HCT116 (cell line): ENCODE measurements at regions not wholly inside any gene's neighbourhood (a gene's known extent, or its start where the extent isn't known, plus 50 kb on each side); places are given as distances from the start of the nearest gene placed in this dataset.

ENCODE experiments used
- ATAC-seq: fragments of 200-7000 bp; cut with Tn5 transposase; 2 replicates; pipeline ENCODE4 v1.9.1; 2020; ENCODE audit warnings: mild to moderate bottlenecking, moderate library complexity
- BruUV-seq: library from RNA; stranded (reverse); fragments of 400-500 nt; replicated peaks from 2 replicates; lab custom pipeline; 2021; lab: Mats Ljungman, UMichigan
- CTCF ChIA-PET: fragments of 300-600 bp; sonication (Branson Sonifier 250); formaldehyde crosslinking; loops from one replicate; lab custom pipeline; 2021; ENCODE audit warnings: antibody characterized with exemption; lab: Charles Lee
- POLR2A ChIA-PET: fragments of 300-600, 350-600 bp; sonication (Branson Sonifier 250); formaldehyde crosslinking; loops from one replicate; lab custom pipeline; 2021; ENCODE audit warnings: antibody characterized with exemption; lab: Charles Lee
- RAD21 ChIA-PET, 2 experiments: fragments of 300-600 bp; sonication (Branson Sonifier 250); formaldehyde crosslinking; loops; one replicate each; lab custom pipeline; 2023; ENCODE audit warnings: low total read pairs in 2 of 2; ENCODE audit not compliant: uncharacterized antibody in 2 of 2, unreplicated experiment in 2 of 2, low non-redundant PET in 1 of 2; lab: Charles Lee
- DNase-seq: peaks from one replicate; pipeline ENCODE4 v3.0.0-alpha.2; 2010; ENCODE audit warnings: low read depth, low spot score
- H2AFZ ChIP-seq: fragments of 200-600 bp; shearing (Covaris generic), sonication (generic); 2 replicates; pipeline ENCODE4 v1.6.1; 2017; ENCODE audit warnings: low read depth, mixed run types, mixed read lengths, antibody characterized with exemption, low read length; ENCODE audit not compliant: poor library complexity, severe bottlenecking
- H3K27ac ChIP-seq: 2 replicates; pipeline ENCODE4 v1.5.1; 2012; ENCODE audit warnings: low read depth, low read length
- H3K27me3 ChIP-seq: fragments of 200-600 bp; sonication (generic); 2 replicates; pipeline ENCODE4 v1.6.1; 2016; ENCODE audit warnings: mixed run types, low read length, mixed read lengths; ENCODE audit not compliant: insufficient read depth
- H3K36me3 ChIP-seq, 2 experiments: fragments of 200-500 bp in 1 of 2; fragments of 200-600 bp in 1 of 2; sonication (Bioruptor generic) in 1 of 2; sonication (generic) in 1 of 2; 2 replicates each; pipeline versions ENCODE4 v1.5.1 to v1.6.1; 2014 to 2016; ENCODE audit warnings: low read length in 2 of 2, inconsistent platforms in 1 of 2, mixed read lengths in 1 of 2, mixed run types in 1 of 2; ENCODE audit not compliant: insufficient read depth in 2 of 2, control insufficient read depth in 1 of 2
- H3K4me1 ChIP-seq, 2 experiments: fragments of 200-600 bp in 1 of 2; sonication (generic) in 1 of 2; 2 replicates each; pipeline versions ENCODE4 v1.5.1 to v1.6.1; 2012 to 2017; ENCODE audit warnings: low read length in 2 of 2, inconsistent platforms in 1 of 2, mild to moderate bottlenecking in 1 of 2, mixed read lengths in 1 of 2, mixed run types in 1 of 2, moderate library complexity in 1 of 2; ENCODE audit not compliant: insufficient read depth in 2 of 2, control insufficient read depth in 1 of 2
- H3K4me2 ChIP-seq: fragments of 200-600 bp; sonication (generic); 2 replicates; pipeline ENCODE4 v1.6.1; 2017; ENCODE audit warnings: mixed run types, low read length, mixed read lengths
- H3K4me3 ChIP-seq, 2 experiments: fragments of 200-600 bp in 1 of 2; sonication (generic) in 1 of 2; replicated peaks in 1 of 2; 2 replicates each; pipeline ENCODE4 v1.5.1; 2011 to 2016; ENCODE audit warnings: low read length in 2 of 2, control low read depth in 1 of 2, low read depth in 1 of 2, mild to moderate bottlenecking in 1 of 2, mixed read lengths in 1 of 2, mixed run types in 1 of 2
- H3K79me2 ChIP-seq: fragments of 200-600 bp; sonication (generic); 2 replicates; pipeline ENCODE4 v1.6.1; 2017; ENCODE audit warnings: mild to moderate bottlenecking, mixed run types, low read length, moderate library complexity, mixed read lengths; ENCODE audit not compliant: insufficient read depth
- H3K9ac ChIP-seq: fragments of 200-600 bp; sonication (generic); 2 replicates; pipeline ENCODE4 v1.6.1; 2016; ENCODE audit warnings: low read length, mixed read lengths
- H3K9me2 ChIP-seq: fragments of 200-600 bp; sonication (generic), shearing (Covaris generic); 2 replicates; pipeline ENCODE4 v1.6.1; 2017; ENCODE audit warnings: mixed run types, mild to moderate bottlenecking, moderate library complexity; ENCODE audit not compliant: insufficient read depth
- H3K9me3 ChIP-seq, 2 experiments: fragments of 200-500 bp in 1 of 2; fragments of 200-600 bp in 1 of 2; sonication (Bioruptor generic) in 1 of 2; sonication (generic) in 1 of 2; 2 replicates each; pipeline ENCODE4 v1.6.1; 2014 to 2017; ENCODE audit warnings: low read length in 2 of 2, mixed read lengths in 2 of 2, inconsistent platforms in 1 of 2, low read depth in 1 of 2, mild to moderate bottlenecking in 1 of 2, mixed run types in 1 of 2, moderate library complexity in 1 of 2; ENCODE audit not compliant: control insufficient read depth in 1 of 2, insufficient read depth in 1 of 2
- H4K20me1 ChIP-seq: fragments of 200-600 bp; sonication (generic), shearing (Covaris generic); 2 replicates; pipeline ENCODE4 v1.6.1; 2017; ENCODE audit warnings: mixed run types, mild to moderate bottlenecking, moderate library complexity; ENCODE audit not compliant: insufficient read depth
- ATF3 ChIP-seq: IDR thresholded peaks from 2 replicates; pipeline ENCODE4 v1.6.1; 2012
- CBX3 ChIP-seq: IDR thresholded peaks from 2 replicates; pipeline ENCODE4 v1.6.1; 2012; ENCODE audit warnings: low read depth
- EGR1 ChIP-seq: IDR thresholded peaks from 2 replicates; pipeline ENCODE4 v1.6.1; 2012; ENCODE audit warnings: low read depth
- ELF1 ChIP-seq: IDR thresholded peaks from 2 replicates; pipeline ENCODE4 v1.6.1; 2012; ENCODE audit warnings: low read depth, borderline replicate concordance
- JUND ChIP-seq: IDR thresholded peaks from 2 replicates; pipeline ENCODE4 v1.6.1; 2012
- RAD21 ChIP-seq: IDR thresholded peaks from 2 replicates; pipeline ENCODE4 v1.6.1; 2012; ENCODE audit warnings: low read depth, mild to moderate bottlenecking
- SRF ChIP-seq: IDR thresholded peaks from 2 replicates; pipeline ENCODE4 v1.6.1; 2012; ENCODE audit warnings: low read depth
- YY1 ChIP-seq: IDR thresholded peaks from 2 replicates; pipeline ENCODE4 v1.6.1; 2011; ENCODE audit warnings: low read length, low read depth, moderate library complexity, mild to moderate bottlenecking; ENCODE audit not compliant: insufficient replicate concordance; ENCODE audit errors: extremely low read depth
- ZBTB33 ChIP-seq: IDR thresholded peaks from 2 replicates; pipeline ENCODE4 v1.6.1; 2011; ENCODE audit warnings: mild to moderate bottlenecking, low read length, moderate library complexity; ENCODE audit not compliant: insufficient replicate concordance; ENCODE audit errors: extremely low read depth
- intact Hi-C: fragments of 100-400 bp; cut with micrococcal nuclease; formaldehyde crosslinking; loops from 2 replicates; pipeline ENCODE4 v1.10.0; 2022

GRCh38 chr11:10619131-10619680, 50.7 kb upstream of the LYVE1 start:
- no peaks in the 10 kb centered on the region for H3K9me2 ChIP-seq
- H3K9ac ChIP-seq = no peak overlapping the region
- H4K20me1 ChIP-seq = no peaks in the 10 kb centered on the region
- no peaks in the 10 kb centered on the region for H3K27me3 ChIP-seq
- intact Hi-C loops = no loop called here
- no peak overlapping the region for H3K27ac ChIP-seq
- CTCF ChIA-PET = no interaction called here
- no peaks in the 10 kb centered on the region for H3K36me3 ChIP-seq
- no peaks in the 10 kb centered on the region for H3K79me2 ChIP-seq
- no peaks in the 10 kb centered on the region for H3K9me3 ChIP-seq
- POLR2A ChIA-PET = no interaction called here
- no peak for TF ChIP-seq ATF3
- TF ChIP-seq EGR1 = no peak
- TF ChIP-seq SRF = no peak
- TF ChIP-seq YY1 = no peak
- no peak for TF ChIP-seq JUND
- no peak for TF ChIP-seq ELF1
- no peak for TF ChIP-seq ZBTB33
- TF ChIP-seq RAD21 = no peak
- TF ChIP-seq CBX3 = no peak
- H3K4me2 ChIP-seq = no peak overlapping the region
- no peak overlapping the region for H3K4me3 ChIP-seq
- ATAC-seq (no peak), DNase-seq (no peak)
- no peak overlapping the region for H2AFZ ChIP-seq
- RAD21 ChIA-PET = no interaction called here
- H3K4me1 ChIP-seq = peaks cover 16 to 40% of the 10 kb centered on the region in 2 experiments
- BruUV-seq = no TSS peak
